ENCODE measurements at regions not wholly inside any gene's neighbourhood (a gene's known extent, or its start where the extent isn't known, plus 50 kb on each side); places are given as distances from the start of the nearest gene placed in this dataset.
A peak's percentile ranks its signal among the peaks of the same experiment; 100 is the strongest.
"Not testable (repeated sequence)": the region's sequence is repeated elsewhere in the genome, so short reads cannot be mapped to it uniquely, and the experiment has no call there.

GRCh38 chr2:129801575-129801974 lies 177.9 kb upstream of the RAB6C start:
- H3K4me3 ChIP-seq (ENCODE audit: low read length), result no peak overlapping the region
- DNase-seq (ENCODE audit: low read depth), result peak; percentile 3
- no peak for TF ChIP-seq CTCF (IDR thresholded peaks at IDR 0.05; ENCODE audit: insufficient read depth, low read depth, low read length, missing control alignments)

GRCh38 chr2:129802290-129802689 lies 177.2 kb upstream of the RAB6C start:
- TF ChIP-seq CTCF (IDR thresholded peaks at IDR 0.05; ENCODE audit: insufficient read depth, low read depth, low read length, missing control alignments), result no peak
- H3K4me3 ChIP-seq (ENCODE audit: low read length), result no peak overlapping the region

GRCh38 chr2:129803032-129803431 lies 176.4 kb upstream of the RAB6C start:
- no peak for DNase-seq (ENCODE audit: low read depth)
- no peak overlapping the region for H3K4me3 ChIP-seq (ENCODE audit: low read length)
- TF ChIP-seq CTCF (IDR thresholded peaks at IDR 0.05; ENCODE audit: insufficient read depth, low read depth, low read length, missing control alignments), result no peak

More at GRCh38 chr2:129802290-129802689, 177.2 kb upstream of the RAB6C start:
- DNase-seq (ENCODE audit: low read depth), result no peak

GRCh38 chr2:129803871-129804270 lies 175.6 kb upstream of the RAB6C start:
- no peak for TF ChIP-seq CTCF (IDR thresholded peaks at IDR 0.05; ENCODE audit: insufficient read depth, low read depth, low read length, missing control alignments)
- DNase-seq (ENCODE audit: low read depth), result no peak
- H3K4me3 ChIP-seq (ENCODE audit: low read length), result no peak overlapping the region

- no peak overlapping the region for H3K4me3 ChIP-seq (ENCODE audit: low read length)
- DNase-seq (ENCODE audit: low read depth), result no peak
- no peak for TF ChIP-seq CTCF (IDR thresholded peaks at IDR 0.05; ENCODE audit: insufficient read depth, low read depth, low read length, missing control alignments)
These were observed 173.6 kb upstream of the RAB6C start for GRCh38 chr2:129805899-129806298.

GRCh38 chr2:129806317-129806716 lies 173.1 kb upstream of the RAB6C start:
- DNase-seq (ENCODE audit: low read depth), result no peak
- no peak for TF ChIP-seq CTCF (IDR thresholded peaks at IDR 0.05; ENCODE audit: insufficient read depth, low read depth, low read length, missing control alignments)

GRCh38 chr2:129806990-129807389 lies 172.5 kb upstream of the RAB6C start:
- no peak for DNase-seq (ENCODE audit: low read depth)
- TF ChIP-seq CTCF (IDR thresholded peaks at IDR 0.05; ENCODE audit: insufficient read depth, low read depth, low read length, missing control alignments), result no peak
- no peak overlapping the region for H3K4me3 ChIP-seq (ENCODE audit: low read length)

More at GRCh38 chr2:129806317-129806716, 173.1 kb upstream of the RAB6C start:
- H3K4me3 ChIP-seq (ENCODE audit: low read length), result no peak overlapping the region

- not testable (repeated sequence) for H3K4me3 ChIP-seq (ENCODE audit: low read length); DNase-seq (ENCODE audit: low read depth)
These were observed 171.7 kb upstream of the RAB6C start for GRCh38 chr2:129807642-129808338.

All from epithelial cell of esophagus (primary cell).